Mesenchymal stem cell (in vitro differentiated cells and primary cell): ENCODE measurements at regions not wholly inside any gene's neighbourhood (a gene's known extent, or its start where the extent isn't known, plus 50 kb on each side); places are given as distances from the start of the nearest gene placed in this dataset.

Source experiments
- DNase-seq: peaks from one replicate; pipeline ENCODE4 v3.0.0-alpha.2; 2013
- H2AFZ ChIP-seq: one replicate; pipeline ENCODE4 v1.6.1; 2013; ENCODE audit warnings: low read depth, mild to moderate bottlenecking, control low read depth, inconsistent platforms, low read length, moderate library complexity
- H2AK5ac ChIP-seq: 2 replicates; pipeline ENCODE4 v1.6.1; 2013; ENCODE audit warnings: low read length, moderate library complexity, mild to moderate bottlenecking, inconsistent platforms; ENCODE audit not compliant: severe bottlenecking
- H2BK120ac ChIP-seq: one replicate; pipeline ENCODE4 v1.6.1; 2013; ENCODE audit warnings: low read depth, mild to moderate bottlenecking, inconsistent platforms, low read length, moderate library complexity
- H2BK12ac ChIP-seq, 2 experiments: one replicate each; pipeline ENCODE4 v1.6.1; 2013; ENCODE audit warnings: inconsistent platforms in 2 of 2, low read length in 2 of 2, mild to moderate bottlenecking in 2 of 2, moderate library complexity in 2 of 2, control low read depth in 1 of 2
- H2BK15ac ChIP-seq: one replicate; pipeline ENCODE4 v1.6.1; 2013; ENCODE audit warnings: mild to moderate bottlenecking, low read depth, inconsistent platforms; ENCODE audit not compliant: poor library complexity, severe bottlenecking
- H2BK5ac ChIP-seq: 2 replicates; pipeline ENCODE4 v1.6.1; 2013; ENCODE audit warnings: low read depth, mild to moderate bottlenecking, low read length, control low read depth, inconsistent platforms; ENCODE audit not compliant: poor library complexity, severe bottlenecking
- H3K14ac ChIP-seq, 2 experiments: one replicate each; pipeline ENCODE4 v1.6.1; 2013; ENCODE audit warnings: inconsistent platforms in 2 of 2, low read length in 2 of 2, control low read depth in 1 of 2, mild to moderate bottlenecking in 1 of 2, moderate library complexity in 1 of 2
- H3K18ac ChIP-seq, 2 experiments: one replicate each; pipeline ENCODE4 v1.6.1; 2013; ENCODE audit warnings: inconsistent platforms in 2 of 2, low read length in 2 of 2, control low read depth in 1 of 2, low read depth in 1 of 2, mild to moderate bottlenecking in 1 of 2
- H3K23ac ChIP-seq, 2 experiments: one replicate each; pipeline ENCODE4 v1.6.1; 2013; ENCODE audit warnings: inconsistent platforms in 2 of 2, low read length in 2 of 2, mild to moderate bottlenecking in 2 of 2, moderate library complexity in 2 of 2, control low read depth in 1 of 2
- H3K27ac ChIP-seq: 2 replicates; pipeline ENCODE4 v1.5.1; 2013; ENCODE audit warnings: mild to moderate bottlenecking, moderate library complexity, low read length, control low read depth, inconsistent platforms; ENCODE audit not compliant: poor library complexity, severe bottlenecking
- H3K27me3 ChIP-seq, 2 experiments: 2 replicates each; pipeline versions ENCODE4 v1.6.1 to v1.7.0; 2013; ENCODE audit warnings: low read length in 2 of 2, mild to moderate bottlenecking in 2 of 2, moderate library complexity in 2 of 2, control low read depth in 1 of 2, inconsistent platforms in 1 of 2; ENCODE audit not compliant: control insufficient read depth in 1 of 2, insufficient read depth in 1 of 2
- H3K36me3 ChIP-seq, 2 experiments: 2 replicates each; pipeline versions ENCODE4 v1.6.1 to v1.7.0; 2013; ENCODE audit warnings: low read length in 2 of 2, control low read depth in 1 of 2, inconsistent platforms in 1 of 2, low read depth in 1 of 2, mild to moderate bottlenecking in 1 of 2; ENCODE audit not compliant: insufficient read depth in 2 of 2, control insufficient read depth in 1 of 2
- H3K4ac ChIP-seq, 2 experiments: one replicate each; pipeline ENCODE4 v1.6.1; 2013; ENCODE audit warnings: inconsistent platforms in 2 of 2, low read length in 2 of 2, mild to moderate bottlenecking in 2 of 2, moderate library complexity in 2 of 2, control low read depth in 1 of 2, low read depth in 1 of 2
- H3K4me1 ChIP-seq: 2 replicates; pipeline ENCODE4 v1.6.1; 2013; ENCODE audit warnings: low read depth, low read length, control low read depth; ENCODE audit not compliant: control insufficient read depth, insufficient read depth
- H3K4me2 ChIP-seq: 2 replicates; pipeline ENCODE4 v1.6.1; 2013; ENCODE audit warnings: low read length, mild to moderate bottlenecking, inconsistent platforms; ENCODE audit not compliant: poor library complexity, severe bottlenecking
- H3K4me3 ChIP-seq, 2 experiments: 2 replicates each; pipeline versions ENCODE4 v1.5.1 to v1.7.0; 2013; ENCODE audit warnings: low read length in 2 of 2, mild to moderate bottlenecking in 2 of 2, control low read depth in 1 of 2, low read depth in 1 of 2; ENCODE audit not compliant: insufficient read depth in 1 of 2
- H3K79me1 ChIP-seq: replicated peaks from 2 replicates; pipeline ENCODE4 v1.6.1; 2013; ENCODE audit warnings: mild to moderate bottlenecking, control low read depth, low read length, inconsistent platforms; ENCODE audit not compliant: poor library complexity, severe bottlenecking
- H3K9ac ChIP-seq: 2 replicates; pipeline ENCODE4 v1.7.0; 2013; ENCODE audit warnings: mild to moderate bottlenecking, low read length, moderate library complexity
- H3K9me3 ChIP-seq: 2 replicates; pipeline ENCODE4 v1.7.0; 2013; ENCODE audit warnings: mild to moderate bottlenecking, low read length; ENCODE audit not compliant: control insufficient read depth
- H4K8ac ChIP-seq: one replicate; pipeline ENCODE4 v1.6.1; 2013; ENCODE audit warnings: inconsistent platforms, mild to moderate bottlenecking, low read length, moderate library complexity
- H4K91ac ChIP-seq: one replicate; pipeline ENCODE4 v1.6.1; 2013; ENCODE audit warnings: mild to moderate bottlenecking, low read length, inconsistent platforms
- WGBS: methylation state at CpG from one replicate; pipeline ENCODE4 v1.1.7; 2013; ENCODE audit warnings: mixed read lengths; 5-methylcytosine and 5-hydroxymethylcytosine counted together

GRCh38 chr10:7486528-7486927, 75.7 kb upstream of the SFMBT2 start:
- Histone ChIP-seq H3K27ac (no peak overlapping the region), H3K4ac (no peak overlapping the region), H3K14ac (no peak overlapping the region), H4K8ac (no peak overlapping the region), H3K4me2 (no peak overlapping the region), H4K91ac (no peak overlapping the region), H2AK5ac (no peak overlapping the region), H2BK5ac (no peak overlapping the region), H2BK120ac (no peak overlapping the region), H2BK15ac (no peak overlapping the region), H2AFZ (no peak overlapping the region), H3K4me1 (no peaks in the 10 kb centered on the region), H3K9ac (no peak overlapping the region), H3K9me3 (no peaks in the 10 kb centered on the region), H2BK12ac (no peak overlapping the region), H3K36me3 (no peaks in the 10 kb centered on the region), H3K79me1 (no peaks in the 10 kb centered on the region), H3K23ac (no peak overlapping the region), H3K4me3 (no peak overlapping the region), H3K27me3 (peaks cover 0 to 48% of the 10 kb centered on the region in 2 experiments), H3K18ac (no peak overlapping the region)
- no peak for DNase-seq
- 99% methylated on average over 6 of the region's 6 CpGs for WGBS

- Histone ChIP-seq H2BK15ac (no peak overlapping the region), H3K14ac (no peak overlapping the region), H4K91ac (no peak overlapping the region), H3K36me3 (no peaks in the 10 kb centered on the region), H4K8ac (no peak overlapping the region), H3K4ac (no peak overlapping the region), H2BK5ac (no peak overlapping the region), H3K4me3 (no peak overlapping the region), H3K9me3 (no peaks in the 10 kb centered on the region), H2AFZ (no peak overlapping the region), H2BK120ac (no peak overlapping the region), H3K27me3 (peaks cover 0 to 53% of the 10 kb centered on the region in 2 experiments), H2AK5ac (no peak overlapping the region), H2BK12ac (no peak overlapping the region), H3K18ac (no peak overlapping the region), H3K79me1 (no peaks in the 10 kb centered on the region), H3K9ac (no peak overlapping the region), H3K23ac (no peak overlapping the region), H3K27ac (no peak overlapping the region), H3K4me2 (no peak overlapping the region), H3K4me1 (no peaks in the 10 kb centered on the region)
- no peak for DNase-seq
- WGBS = 88% methylated on average over 11 of the region's 13 CpGs
These were observed 75.0 kb upstream of the SFMBT2 start for GRCh38 chr10:7485799-7486198.

- H3K27me3 ChIP-seq = peaks cover 0 to 59% of the 10 kb centered on the region in 2 experiments
- H2BK15ac ChIP-seq = no peak overlapping the region
- no peak overlapping the region for H3K4me3 ChIP-seq
- no peak overlapping the region for H2AFZ ChIP-seq
- no peaks in the 10 kb centered on the region for H3K79me1 ChIP-seq
- H3K36me3 ChIP-seq = no peaks in the 10 kb centered on the region
- H2BK5ac ChIP-seq = no peak overlapping the region
- no peak overlapping the region for H3K9ac ChIP-seq
- WGBS = 86% methylated on average over 9 of the region's 9 CpGs
- no peak overlapping the region for H2BK120ac ChIP-seq
- no peaks in the 10 kb centered on the region for H3K4me1 ChIP-seq
- no peak for DNase-seq
- H4K91ac ChIP-seq = no peak overlapping the region
- no peak overlapping the region for H2BK12ac ChIP-seq
- no peak overlapping the region for H4K8ac ChIP-seq
- no peak overlapping the region for H3K27ac ChIP-seq
- H3K4ac ChIP-seq = no peak overlapping the region
- no peak overlapping the region for H2AK5ac ChIP-seq
- H3K4me2 ChIP-seq = no peak overlapping the region
- no peak overlapping the region for H3K18ac ChIP-seq
- no peaks in the 10 kb centered on the region for H3K9me3 ChIP-seq
- no peak overlapping the region for H3K23ac ChIP-seq
- no peak overlapping the region for H3K14ac ChIP-seq
These were observed 74.4 kb upstream of the SFMBT2 start for GRCh38 chr10:7485244-7485556.

- Histone ChIP-seq H3K4me3 (no peak overlapping the region), H3K27ac (no peak overlapping the region), H2BK12ac (no peak overlapping the region), H2BK15ac (no peak overlapping the region), H4K8ac (no peak overlapping the region), H3K4ac (no peak overlapping the region), H3K23ac (no peak overlapping the region), H3K79me1 (no peaks in the 10 kb centered on the region), H3K18ac (no peak overlapping the region), H3K4me2 (no peak overlapping the region), H3K9me3 (no peaks in the 10 kb centered on the region), H2AK5ac (no peak overlapping the region), H3K14ac (no peak overlapping the region), H3K9ac (no peak overlapping the region), H4K91ac (no peak overlapping the region), H2BK120ac (no peak overlapping the region), H3K36me3 (no peaks in the 10 kb centered on the region), H3K4me1 (no peaks in the 10 kb centered on the region), H2AFZ (no peak overlapping the region), H3K27me3 (peaks cover 0 to 60% of the 10 kb centered on the region in 2 experiments), H2BK5ac (no peak overlapping the region)
- no peak for DNase-seq
- 59% methylated on average over 8 of the region's 12 CpGs for WGBS
These were observed 73.8 kb upstream of the SFMBT2 start for GRCh38 chr10:7484456-7485243.
